Inflammatory macrophage treated with lipopolysaccharide for 1 hour (primary cell): ENCODE measurements at regions not wholly inside any gene's neighbourhood (a gene's known extent, or its start where the extent isn't known, plus 50 kb on each side); places are given as distances from the start of the nearest gene placed in this dataset.

Source experiments
- DNase-seq, 2 donors: peaks; one replicate each; pipeline ENCODE4 v3.0.0-alpha.2; 2020 to 2022

DNA sequence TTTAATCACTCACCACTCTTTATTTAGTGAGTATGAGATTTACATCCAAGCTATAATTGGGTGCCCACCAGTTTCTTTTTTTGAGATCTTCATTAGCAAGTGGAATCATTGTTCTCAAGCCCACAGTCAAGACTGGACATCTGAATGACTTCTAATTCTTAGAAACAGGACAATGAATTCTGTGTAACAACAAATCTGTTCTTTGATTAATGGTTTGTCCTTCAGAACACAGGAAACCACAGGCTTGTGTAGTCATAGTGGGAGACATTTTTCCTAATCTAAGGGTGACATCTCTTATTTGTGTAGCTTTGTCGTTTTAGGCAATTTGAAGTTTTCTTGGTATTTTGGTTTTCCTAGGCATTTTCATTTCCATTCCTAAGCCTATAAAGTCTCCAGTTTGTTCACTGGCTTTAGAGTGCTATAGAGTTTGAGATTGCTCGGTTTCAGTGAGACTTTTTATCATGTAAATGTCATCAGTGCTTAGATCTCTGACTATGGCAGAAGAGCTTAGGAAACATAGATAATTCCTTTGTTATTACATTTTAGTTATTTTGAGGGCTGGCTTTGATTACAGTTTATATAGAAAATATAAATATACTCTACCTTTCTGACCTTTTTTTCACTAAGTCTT lies 903.9 kb upstream of the MAP3K7 start:
- DNase-seq, result no peak

DNA sequence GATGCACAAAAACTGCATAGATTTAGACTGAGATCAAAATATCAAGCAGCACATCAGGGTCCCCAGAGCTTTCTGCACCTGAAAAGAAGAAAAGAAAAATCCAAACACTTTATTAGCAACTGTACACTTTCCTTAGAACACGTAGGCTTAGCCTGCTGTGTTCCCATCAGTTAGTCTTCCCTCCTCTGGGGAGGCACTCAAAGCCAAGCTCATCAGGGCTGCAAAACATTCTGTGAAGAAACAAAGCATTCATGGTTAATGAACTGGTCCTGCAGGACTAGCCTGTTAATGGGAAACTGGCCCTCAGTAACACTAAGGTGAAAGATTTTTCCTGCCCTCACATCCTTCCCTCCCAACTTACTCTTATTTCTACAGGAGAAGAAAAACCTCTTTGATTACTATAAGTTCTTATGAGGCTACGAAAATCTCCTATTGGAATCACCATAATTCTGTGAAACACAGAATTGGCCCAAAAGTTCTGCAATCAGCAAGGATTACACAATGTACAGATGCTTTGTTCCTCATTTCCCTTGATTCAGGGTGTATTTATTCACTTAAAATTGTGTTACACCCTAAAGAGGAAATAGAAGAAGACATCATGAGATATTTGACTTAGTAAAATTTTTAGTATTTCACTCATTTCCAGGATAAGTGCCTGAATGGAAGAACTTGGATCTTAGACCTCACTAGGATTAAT lies 901.0 kb upstream of the MAP3K7 start:
- peak; percentile 79 to 84 for DNase-seq

DNA sequence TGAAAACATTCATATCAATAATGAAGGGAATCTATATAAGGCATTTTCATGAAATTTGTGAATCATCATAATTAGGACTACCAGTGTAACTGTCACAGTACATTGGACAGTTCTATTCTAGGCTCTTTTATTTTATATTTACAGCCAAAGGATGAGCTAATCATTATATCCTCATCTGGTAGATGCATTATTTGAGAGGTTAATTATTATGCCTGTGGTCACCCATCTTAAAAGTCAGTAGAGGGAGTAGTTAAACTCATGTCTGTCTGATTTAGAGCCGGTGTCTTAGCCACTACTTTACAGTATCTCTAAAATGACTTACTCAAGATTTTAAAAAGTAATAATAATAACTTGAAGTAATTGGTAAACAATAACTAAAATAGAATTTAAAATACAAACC lies 899.3 kb upstream of the MAP3K7 start:
- no peak for DNase-seq

DNA sequence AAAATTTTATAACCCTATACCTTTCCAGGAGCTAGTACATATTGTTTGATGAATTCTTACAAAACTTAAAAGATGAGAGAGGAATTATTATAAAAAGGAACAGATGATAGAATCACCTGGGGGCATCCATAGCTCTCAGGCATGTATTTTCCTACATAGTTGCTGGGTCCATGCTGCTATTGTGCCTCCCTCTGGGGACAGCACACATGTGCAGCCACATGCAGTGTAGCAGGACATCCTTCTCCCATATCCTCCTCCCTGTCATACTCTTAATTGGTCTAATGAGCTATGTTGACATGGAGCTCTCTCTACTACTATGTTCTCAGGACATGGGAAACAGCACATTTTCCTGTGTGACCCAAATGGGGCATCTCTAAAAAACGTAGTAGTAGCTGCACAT lies 898.2 kb upstream of the MAP3K7 start:
- DNase-seq, result no peak

DNA sequence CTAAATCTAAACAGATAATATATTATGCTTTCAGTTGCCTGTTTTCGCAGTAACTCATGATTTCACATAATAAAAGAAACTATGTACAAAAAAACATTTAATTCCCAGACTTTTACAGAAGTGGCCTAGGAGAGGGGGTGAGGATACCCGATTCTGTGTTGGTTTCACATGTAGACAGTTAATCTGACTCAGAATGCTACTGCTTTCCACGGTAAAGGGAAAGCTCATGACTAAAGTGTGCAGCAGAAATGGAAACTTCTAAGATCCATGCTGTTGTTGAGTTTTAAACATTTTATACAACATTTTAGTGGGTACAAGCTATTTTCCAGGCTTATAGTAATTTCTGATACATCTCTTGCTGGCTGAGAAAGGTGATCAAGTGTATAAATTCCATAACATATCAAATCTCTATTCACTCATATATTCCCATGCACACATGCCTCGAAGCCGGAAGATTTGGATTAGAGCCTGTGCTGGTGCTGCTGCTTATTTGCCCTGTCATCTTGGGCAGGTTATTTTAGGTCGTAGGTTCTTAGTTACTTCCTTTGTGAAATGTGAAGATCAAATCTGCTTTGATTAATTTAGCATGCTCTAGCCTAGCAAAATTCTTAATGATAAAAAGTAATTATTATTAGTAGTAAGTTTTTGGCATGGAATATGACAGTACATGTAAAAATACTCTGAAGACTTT lies 896.7 kb upstream of the MAP3K7 start:
- DNase-seq, result no peak

DNA sequence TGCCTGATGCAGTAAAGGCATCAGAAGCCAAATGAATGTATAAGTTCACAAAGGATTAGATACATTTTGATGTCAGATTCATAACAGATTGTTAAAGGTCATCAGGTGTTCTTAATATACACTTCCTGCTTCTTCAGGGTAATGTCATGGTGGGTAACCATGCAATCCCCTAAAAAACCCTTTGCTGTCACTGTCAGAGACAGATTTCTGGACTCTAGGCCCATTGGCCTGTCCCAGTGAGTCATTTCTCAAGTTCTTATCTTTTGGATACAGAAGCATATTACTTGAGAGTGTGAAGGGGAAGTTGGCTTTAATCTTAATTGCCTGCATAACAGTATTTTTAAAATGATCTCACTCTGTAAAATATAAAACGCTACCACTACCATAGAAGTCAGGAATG lies 895.6 kb upstream of the MAP3K7 start:
- no peak for DNase-seq

DNA sequence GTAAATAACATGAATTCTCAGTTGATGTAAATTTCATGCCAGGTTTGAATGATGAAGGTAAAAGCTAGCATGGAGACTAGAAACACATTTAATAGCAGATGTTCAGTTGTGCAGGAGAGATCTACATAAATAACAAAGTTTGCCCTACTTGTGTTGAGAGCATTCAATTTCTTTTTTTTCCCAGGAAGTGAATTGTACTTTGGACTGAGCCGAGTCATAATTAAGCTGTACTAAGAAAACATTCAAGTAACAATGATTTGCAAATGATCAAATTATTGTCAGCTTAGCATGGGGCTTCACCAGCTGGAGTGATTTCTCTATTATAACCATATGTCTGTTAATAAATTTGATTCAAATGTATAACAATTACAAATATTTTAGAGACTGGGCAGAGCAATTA lies 893.5 kb upstream of the MAP3K7 start:
- no peak for DNase-seq

DNA sequence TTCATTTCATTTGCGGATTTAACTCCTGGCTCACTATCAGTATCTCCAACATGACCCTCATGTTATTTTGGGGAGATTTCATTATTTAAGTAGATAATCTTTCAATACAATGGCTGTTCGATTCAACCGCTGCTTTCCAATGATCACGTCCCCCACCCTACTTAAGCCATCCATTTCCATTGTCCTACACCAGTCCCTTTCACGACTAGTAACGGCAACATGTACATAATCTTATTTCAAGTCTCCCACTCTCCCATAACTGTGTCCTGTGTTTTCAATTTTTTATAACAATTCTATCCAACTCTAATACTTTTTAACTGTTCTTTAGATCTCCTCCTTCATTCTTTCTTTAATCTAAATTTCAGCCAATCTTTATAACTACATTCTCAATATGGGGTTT lies 890.8 kb upstream of the MAP3K7 start:
- DNase-seq, result no peak

DNA sequence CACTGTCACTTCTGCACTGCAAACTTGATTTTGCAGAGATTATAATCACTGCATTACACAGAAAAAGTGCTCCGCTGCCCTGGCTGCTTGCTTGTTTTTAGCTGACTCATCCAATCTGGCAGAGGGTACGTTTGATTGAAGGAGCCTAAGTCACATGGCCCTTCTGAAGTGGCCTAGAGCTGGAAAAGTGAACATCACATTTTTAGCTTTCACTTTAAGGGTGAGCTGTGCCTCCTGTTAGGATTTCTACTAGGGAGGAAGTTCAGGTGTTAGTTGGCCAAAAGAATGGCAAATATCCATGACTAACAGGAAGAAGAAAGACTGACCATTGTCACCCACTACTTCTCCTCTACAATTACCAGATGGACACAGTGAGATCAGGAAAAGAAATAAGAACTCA lies 889.1 kb upstream of the MAP3K7 start:
- DNase-seq, result no peak

DNA sequence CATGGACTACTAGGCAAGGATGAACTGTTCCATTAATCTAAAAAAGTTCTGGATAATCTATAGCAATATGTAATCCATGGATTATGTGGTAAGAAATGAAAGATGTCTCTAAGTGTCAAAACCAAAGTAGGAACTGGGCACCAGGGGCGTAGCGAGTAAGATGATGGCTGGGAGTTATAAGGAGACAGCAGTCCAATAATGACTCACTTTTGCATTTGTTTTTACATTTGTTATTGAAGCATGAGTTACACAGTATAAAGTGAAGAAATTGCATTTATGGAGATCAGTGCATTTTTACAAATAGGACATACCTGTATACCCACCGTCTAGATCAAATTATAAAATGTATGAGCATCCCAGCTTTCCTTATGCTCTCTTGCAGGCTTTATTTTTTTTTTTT lies 878.5 kb upstream of the MAP3K7 start:
- DNase-seq, result no peak

DNA sequence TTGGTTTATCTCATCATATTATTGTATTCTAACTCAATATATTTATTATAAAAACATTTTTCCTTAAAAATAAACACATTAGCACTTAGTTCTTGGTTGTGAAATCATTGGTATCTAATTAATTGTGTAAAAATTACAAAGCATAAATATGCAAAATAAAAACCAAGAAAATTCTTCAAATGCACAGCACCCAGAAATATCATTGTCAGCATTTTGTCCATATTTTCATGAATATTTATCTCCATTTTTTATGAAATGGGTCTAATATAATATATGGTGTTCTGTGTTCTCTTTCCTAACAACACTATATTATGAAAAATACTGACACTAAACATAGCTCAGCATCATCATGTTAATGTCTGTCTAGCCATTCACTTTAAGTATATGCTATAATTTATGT lies 877.8 kb upstream of the MAP3K7 start:
- no peak for DNase-seq

DNA sequence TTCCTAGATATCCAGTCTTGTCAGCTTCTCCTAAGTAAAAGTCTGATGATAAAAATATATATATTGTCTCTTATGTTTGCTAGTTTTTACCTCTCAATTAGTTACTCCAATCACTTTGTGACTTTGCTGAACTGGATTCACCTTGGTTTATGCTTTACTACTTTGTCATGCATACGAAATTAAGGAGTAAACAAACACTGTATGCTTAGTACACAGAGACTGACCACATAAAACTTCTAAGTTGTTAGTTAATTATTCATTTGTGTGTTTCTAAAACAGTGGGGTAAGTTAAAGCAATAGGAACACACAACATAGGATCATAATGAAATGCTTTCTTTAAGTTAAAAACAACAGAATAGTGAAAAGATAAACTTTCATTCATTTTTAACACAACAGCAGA lies 877.3 kb upstream of the MAP3K7 start:
- no peak for DNase-seq

DNA sequence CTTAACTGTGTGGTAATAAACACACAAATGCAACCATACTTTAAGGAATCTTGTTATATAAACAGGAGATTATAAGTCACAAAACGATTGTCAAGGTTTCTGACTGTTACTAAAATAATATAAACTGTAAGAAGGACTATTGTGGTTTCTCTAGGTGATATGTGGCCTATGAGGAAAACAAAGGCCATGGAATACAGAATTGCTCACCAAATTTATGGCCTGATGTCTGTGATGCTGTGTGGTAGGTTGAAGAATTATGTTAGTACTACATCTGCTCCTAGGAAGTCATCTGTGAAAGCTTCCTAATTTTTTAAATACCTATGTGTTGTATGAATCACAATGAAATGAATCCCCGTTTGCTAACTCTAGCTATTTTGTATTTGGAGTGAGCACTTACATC lies 875.4 kb upstream of the MAP3K7 start:
- DNase-seq, result no peak

DNA sequence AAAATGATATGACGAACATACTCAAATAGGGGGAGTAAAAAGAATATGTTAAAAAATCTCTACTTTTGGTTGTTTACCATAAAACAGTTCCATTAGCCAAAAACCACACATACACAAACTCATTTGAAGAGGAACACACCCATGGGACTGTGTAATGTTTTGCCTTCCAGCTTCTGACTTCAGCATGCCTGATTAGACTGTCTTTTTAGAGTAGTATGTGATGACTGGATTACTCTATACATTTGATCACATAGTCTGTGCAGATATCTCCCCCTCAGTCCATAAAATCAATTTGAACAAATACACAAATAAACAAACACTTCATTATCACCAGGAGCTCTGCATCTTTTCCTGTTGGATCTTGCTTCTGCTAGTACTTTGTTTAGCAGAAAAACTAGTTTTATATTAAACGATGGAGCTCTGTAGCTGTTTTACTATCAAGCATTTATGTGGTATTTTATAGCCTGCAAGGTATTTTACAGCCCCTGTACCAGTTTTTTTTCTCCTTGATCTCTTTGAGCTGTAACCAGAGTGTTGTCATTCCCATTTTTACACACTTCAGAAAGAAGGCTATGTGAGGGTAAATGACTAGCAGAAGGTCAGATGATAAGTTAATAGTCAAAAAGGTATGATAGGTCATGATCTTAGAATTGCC lies 866.5 kb upstream of the MAP3K7 start:
- DNase-seq, result no peak

DNA sequence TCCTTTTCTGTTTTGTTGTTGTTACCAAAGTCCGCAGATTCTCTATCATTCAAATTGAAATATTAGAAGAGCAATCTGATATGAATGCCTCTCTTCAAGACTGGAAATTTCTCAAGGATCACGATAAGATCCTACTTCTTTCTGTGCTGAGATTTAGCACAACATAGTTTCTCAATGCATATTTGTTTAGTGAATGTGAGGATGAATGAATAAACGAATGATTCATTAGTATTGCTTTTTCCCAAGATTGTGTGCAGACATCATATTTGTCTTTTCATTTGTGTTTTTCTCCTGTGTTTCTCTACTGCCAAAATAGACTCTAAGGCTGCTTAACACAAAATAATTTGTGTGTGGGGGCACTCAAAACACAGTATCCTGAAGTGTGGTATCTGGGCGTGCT lies 862.7 kb upstream of the MAP3K7 start:
- no peak for DNase-seq

DNA sequence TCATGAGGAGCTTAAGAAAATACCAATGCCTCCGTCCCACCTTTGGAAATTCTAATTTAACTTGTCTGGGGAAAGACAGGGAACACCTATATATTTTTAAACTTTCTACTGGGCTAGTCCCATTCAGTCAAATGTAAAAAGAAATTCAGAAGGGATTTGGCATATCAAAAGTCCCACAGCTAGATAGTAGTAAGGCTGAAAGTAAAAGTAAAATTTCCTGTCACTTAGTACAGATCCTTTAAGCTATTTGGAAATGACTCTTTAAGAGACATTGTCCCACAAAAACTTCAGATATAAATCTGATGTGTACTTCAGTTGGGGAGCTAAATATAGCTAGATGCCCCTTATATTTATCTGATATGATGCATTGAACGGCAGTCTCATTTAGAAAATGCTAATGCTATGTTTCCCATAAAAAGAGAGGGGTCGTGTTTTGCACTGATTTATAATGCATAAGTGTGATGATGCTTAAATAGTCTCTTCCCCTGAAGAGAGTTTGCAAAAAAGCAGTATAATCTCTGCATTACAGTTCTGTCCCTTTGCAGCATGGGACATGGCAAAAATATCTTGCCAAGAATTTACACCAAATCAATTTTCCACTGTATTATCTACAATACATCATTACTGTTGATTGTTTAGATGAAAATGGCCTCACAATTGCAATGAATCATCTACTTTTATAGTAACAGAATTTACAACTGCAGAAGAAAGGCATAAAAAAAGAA lies 860.8 kb upstream of the MAP3K7 start:
- no peak for DNase-seq

DNA sequence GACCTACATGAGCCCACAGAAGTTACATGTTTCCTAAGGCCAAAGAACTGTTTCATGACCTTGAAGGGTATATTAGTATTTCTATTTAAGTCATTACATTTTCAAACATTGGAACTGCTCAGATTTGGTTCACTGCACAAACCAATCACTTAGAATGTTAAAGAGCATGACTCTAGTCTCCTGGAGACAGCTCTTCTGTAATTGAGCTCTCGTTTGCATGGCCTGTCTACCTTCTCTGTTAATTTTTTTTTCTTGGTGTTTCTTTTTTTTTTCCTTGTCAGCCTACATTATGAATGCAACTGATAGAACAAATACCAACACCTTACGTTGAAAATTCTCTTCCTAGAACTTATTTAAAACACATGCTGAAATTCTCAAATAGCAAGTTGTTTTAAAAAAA lies 860.2 kb upstream of the MAP3K7 start:
- DNase-seq, result no peak

DNA sequence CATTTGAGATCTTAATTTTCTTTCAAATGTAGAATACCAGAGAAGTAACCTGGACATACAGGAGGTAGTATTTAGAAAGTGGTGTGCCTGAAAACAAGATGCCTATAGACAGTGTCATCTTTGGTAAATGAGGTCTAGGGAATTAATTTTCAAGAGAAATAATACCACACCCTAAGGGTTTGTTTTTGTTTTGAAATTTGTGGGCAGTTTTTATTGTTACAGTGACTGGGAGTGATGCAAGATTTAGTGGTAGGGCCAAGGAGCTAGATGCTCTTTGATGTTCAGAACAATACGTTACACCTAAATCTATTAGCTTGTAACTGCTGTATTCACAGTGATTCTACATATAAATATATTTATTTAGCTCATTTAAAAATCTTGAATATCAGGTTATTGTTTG lies 856.5 kb upstream of the MAP3K7 start:
- DNase-seq, result no peak

DNA sequence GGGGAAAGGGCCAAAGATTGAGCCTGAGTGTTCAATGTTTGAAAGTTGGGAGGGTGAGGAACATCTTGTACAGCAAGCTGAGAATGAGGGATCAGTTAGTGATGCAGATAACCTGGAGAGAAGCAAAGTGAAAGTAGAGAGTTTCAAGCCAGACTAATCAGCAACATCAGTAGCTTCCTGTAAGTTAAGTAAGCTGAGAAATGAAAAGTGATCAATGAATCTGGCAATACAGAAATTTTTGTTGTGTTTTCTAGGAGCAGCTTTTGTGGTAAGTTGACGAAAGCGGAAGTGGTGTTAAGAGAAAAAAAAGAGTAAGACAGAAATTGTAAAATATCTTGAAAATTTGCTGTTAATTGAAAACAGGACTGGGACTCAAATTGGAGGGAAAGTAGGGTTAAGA lies 855.5 kb upstream of the MAP3K7 start:
- no peak for DNase-seq

DNA sequence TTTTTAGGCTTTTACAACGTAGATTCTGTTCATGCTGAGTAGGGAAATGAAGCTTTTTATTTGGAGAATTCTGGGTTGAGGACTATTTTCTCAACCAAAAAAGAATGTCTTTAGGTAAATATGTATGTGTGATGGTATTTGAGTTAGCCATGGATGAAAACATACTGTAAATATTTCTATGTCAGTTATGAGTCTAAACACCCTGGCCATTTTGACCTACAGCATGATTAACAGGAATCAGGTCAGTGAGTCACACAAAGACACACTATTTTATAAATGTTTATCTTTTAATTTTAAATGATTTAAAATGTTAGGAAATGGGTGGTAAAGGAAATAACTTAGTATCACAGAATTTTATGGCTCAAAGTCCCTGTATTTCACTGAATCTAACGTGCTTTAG lies 851.7 kb upstream of the MAP3K7 start:
- DNase-seq, result no peak

DNA sequence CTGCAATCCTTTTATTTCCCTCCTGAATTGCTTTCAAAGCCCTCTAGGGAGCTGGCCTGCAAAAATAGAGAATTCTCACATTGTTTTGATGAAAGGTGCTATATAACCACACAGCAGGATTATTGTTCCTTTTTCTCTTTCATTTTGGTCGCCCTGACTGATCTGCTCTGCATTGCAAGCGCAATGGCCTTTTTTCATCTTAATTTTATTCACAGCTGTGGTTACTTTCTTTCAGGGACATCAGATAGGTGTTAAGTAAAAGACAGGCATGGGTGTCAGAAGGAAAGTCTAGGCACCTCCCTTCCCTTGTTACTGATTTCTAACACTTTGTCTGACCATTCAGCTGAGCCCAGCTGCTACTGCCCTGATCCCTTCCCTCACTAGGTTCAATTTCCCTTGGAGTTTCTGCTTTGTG lies 850.5 kb upstream of the MAP3K7 start:
- no peak for DNase-seq

DNA sequence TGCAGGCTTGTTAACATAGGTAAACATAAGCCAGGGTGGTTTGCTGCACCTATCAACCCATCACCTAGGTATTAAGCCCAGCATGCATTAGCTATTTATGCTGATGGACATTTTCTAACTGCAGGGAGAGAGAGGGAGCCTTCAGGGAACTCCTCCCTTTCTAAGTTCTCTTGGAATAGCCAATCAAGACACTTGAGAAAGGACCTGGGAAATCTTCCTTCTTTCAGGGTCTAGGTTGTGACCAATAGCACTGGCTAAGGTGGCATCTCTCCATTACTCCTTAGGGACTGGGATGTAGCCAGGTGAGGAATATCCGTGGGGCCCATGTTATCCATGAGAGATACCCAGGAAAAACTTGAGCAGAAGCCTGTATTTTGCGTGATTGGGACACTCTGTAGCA lies 849.6 kb upstream of the MAP3K7 start:
- no peak for DNase-seq

DNA sequence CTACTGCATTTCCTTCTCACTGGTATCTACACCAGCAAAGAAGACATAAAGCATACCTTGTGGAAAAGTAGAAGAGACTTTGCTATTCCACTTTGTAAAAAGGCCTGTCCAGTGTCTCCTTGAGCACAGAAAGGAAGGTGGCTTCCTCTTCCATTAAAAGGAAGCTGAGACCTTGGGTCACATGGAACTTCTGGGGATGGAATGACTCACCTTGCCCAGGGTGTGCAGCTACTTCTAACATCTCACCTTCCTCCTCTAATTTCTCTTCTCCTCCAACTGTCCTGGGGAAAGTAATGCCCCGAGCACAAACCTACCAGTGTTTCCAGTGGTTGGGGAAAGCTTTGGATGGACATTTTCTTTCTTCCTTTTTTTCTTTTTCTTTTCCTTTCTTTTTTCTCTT lies 848.8 kb upstream of the MAP3K7 start:
- DNase-seq, result no peak
